ENCODE measurements at regions not wholly inside any gene's neighbourhood (a gene's known extent, or its start where the extent isn't known, plus 50 kb on each side); places are given as distances from the start of the nearest gene placed in this dataset.
"Not testable (repeated sequence)": the region's sequence is repeated elsewhere in the genome, so short reads cannot be mapped to it uniquely, and the experiment has no call there.

DNA sequence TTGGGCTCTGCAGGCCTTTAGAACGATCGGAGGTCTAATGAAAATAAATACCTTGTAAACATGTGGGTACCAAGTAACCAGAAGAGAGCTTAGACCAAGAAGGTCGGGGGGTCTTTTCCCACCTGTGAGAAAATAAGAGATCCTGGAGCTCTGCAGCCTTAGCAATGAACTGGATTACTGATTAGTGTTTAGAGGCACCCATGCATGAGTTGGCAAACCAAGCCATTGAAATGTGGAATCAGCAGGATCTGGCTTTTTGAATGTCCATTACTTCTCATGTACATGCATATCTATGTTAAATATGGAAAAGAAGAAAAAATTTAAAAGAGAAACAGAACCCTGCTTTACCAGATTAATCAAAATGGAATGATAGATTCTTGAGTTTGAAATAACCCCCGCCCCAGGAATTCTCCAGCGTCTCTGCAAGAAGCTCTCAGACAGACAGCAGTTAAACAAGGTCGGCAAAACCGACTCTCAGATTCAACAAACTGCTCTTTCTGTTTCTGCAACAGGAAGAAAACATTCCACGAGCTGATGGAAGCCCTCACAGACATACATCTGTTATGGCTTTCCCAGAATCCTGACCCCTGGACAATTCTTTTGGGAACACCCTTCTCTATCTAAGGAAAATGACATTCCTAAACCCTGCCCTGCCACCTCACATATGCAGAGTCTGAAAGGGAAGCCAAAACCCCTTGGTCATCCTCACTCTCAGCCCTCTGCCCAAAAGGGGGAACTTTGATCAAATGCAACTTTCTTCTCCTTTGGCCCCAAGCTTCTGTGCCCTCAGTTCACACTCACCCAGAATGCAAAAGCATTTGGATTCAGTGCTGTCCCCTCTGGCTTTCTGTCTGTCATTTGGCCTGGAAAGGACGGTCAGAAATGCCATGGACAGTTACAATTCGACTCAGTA is 78.7 kb upstream of the EN2 start:
- no peak for DNase-seq (ENCODE audit: insufficient read length)
- no peak for TF ChIP-seq TAF1 (IDR thresholded peaks at IDR 0.05; ENCODE audit: borderline replicate concordance, low read depth, low read length)
- TF ChIP-seq POLR2AphosphoS5 (IDR thresholded peaks at IDR 0.05; ENCODE audit: low read depth, low read length): no peak
- no peak for TF ChIP-seq POLR2A (IDR thresholded peaks at IDR 0.05; ENCODE audit: low read depth, low read length)
- no peak for FAIRE-seq

DNA sequence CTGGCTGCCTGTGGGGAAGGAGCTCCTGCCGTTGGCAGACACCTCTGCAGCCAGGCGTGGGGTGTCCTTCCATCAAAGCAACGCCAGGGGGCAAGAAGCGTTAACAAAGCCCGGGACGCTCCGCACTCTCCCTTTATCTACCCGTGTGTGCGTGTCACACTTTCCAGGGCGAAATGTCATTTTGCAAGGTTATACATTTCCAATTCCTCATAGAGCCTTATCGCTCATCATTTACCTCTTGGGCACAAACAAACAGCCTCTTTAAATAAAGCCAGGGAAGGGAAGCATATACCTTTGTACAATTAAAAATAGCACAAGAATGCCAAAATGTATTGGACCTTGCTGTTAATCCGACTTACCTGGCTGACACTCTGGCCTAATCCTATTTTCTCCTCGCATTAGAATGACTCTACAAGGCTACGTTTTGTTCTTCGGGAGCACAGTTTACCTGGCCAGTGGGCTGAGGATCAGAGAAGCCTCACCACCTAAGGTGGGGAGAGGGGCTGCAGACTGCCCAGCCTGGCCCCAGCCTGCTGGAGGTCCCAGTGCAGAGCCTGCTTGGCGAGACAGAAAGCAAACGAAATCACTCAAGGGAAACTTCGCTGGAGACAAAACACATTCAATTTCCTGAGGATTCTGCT is 77.6 kb upstream of the EN2 start:
- TF ChIP-seq POLR2A (IDR thresholded peaks at IDR 0.05; ENCODE audit: low read depth, low read length) (no peak), TAF1 (IDR thresholded peaks at IDR 0.05; ENCODE audit: borderline replicate concordance, low read depth, low read length) (no peak), POLR2AphosphoS5 (IDR thresholded peaks at IDR 0.05; ENCODE audit: low read depth, low read length) (no peak)
- FAIRE-seq (peak; percentile 27), DNase-seq (ENCODE audit: insufficient read length) (peak; percentile 80)

DNA sequence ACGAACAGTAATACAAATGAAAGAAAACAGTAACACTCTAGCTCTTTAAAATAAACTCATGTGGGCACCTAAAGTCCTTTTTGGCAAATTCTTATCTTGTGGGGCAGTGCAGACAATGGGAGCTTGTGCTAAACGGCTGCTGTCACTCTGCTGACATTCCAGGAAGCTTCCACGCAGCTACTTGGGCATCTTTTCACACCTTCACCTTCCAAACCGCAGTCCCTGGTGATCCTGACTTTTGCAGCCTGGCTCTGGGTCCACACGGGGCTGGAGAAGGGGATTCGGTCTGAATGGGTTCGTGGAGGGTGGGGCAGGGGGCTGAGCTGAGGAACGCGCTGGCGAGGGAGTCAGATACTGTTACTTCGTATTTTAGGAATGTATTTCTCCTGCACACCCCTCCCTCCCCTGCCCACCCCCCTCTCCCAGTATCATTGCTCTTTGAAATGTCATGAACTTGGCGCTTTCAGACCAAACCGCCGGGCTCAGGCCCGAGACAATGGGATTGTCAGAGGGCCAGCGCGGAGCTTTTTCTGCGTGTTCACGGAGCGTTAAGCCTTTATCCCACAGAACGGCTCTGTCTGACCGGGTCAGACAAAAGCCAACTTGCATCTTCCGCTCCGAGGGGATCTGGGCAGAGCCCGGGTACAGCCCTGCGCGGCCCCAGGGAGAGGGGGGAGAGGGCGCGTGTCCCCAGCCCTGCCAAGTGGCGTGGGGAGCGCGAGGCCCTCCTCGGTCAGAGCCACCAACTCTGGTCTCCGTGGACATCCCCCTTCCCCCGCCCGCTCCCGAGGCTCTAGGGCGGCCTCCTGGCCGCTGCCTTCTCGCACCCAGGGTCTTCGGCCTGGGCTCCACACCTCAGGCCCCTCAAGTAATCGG is 76.7 kb upstream of the EN2 start:
- DNase-seq (ENCODE audit: insufficient read length) (no peak), FAIRE-seq (no peak)
- TF ChIP-seq POLR2AphosphoS5 (IDR thresholded peaks at IDR 0.05; ENCODE audit: low read depth, low read length) (no peak), POLR2A (IDR thresholded peaks at IDR 0.05; ENCODE audit: low read depth, low read length) (no peak), TAF1 (IDR thresholded peaks at IDR 0.05; ENCODE audit: borderline replicate concordance, low read depth, low read length) (no peak)

DNA sequence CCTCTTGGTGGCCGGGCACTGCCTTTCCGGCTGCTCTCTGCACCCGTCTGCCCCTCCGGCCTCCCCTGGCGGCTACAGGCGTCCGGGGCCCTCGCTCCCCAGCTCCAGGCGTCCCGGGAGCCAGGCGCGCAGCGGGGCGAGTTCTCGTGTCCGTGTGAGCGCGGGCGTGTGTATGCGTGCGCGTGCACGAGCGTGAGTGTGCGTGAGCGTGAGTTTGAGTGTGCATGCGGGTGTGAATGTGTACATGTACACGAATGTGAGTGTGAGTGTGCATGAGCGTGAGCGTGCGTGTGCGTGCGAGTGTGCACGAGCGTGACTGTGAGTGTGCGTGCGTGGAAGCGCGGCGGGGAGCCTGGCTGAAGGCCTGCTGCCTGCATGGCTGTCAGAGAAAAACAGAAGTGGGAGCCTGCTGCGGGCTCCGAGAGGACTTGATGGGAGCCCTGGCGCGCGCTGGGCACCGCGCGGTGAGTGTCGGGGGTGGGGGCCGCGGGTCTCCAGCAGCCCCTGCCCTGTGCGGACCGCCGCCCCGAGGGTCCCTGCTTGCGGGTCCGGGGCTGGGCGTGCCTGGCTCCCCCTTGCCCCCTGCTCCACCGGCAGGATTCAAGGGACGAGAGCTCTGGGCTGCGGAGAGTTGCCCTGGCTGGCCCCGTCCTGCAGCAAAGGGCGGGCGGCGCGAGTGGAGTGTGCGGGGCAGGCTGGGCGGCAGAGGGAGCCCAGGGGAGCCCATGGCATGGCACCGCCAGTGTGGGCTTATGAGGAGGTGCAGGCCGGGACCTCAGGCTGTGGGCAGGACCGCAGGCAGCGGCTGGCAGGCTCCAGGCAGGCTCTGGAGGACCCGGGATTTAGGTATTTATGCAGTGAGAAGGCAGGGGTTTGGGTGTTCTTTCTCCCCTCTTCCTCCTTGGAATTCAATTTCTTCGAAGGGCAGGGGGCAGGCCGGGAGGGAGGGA is 75.8 kb upstream of the EN2 start:
- DNase-seq (ENCODE audit: insufficient read length): no peak
- FAIRE-seq: no peak
- no peak for TF ChIP-seq POLR2A (IDR thresholded peaks at IDR 0.05; ENCODE audit: low read depth, low read length)
- TF ChIP-seq POLR2AphosphoS5 (IDR thresholded peaks at IDR 0.05; ENCODE audit: low read depth, low read length): no peak
- TF ChIP-seq TAF1 (IDR thresholded peaks at IDR 0.05; ENCODE audit: borderline replicate concordance, low read depth, low read length): no peak

DNA sequence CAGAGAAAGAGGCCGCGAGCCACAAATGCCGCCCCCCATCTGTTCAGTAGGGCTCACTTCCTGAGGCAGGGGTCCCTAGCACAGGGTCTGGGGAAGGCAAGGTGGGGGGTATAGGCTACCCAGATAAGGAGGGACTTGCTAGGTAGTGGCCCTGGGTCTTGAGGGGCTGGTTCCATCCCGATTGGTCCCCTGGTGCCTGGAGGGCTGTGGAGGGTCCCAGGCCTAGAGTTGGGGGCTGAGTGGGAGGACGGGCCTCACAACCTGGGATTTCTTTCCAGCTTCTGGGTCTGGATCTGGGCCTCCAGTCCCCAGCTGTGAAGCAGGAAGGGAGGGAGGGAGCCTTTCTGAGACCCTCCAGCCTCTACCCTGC is 75.1 kb upstream of the EN2 start:
- TF ChIP-seq POLR2A (IDR thresholded peaks at IDR 0.05; ENCODE audit: low read depth, low read length): no peak
- TF ChIP-seq TAF1 (IDR thresholded peaks at IDR 0.05; ENCODE audit: borderline replicate concordance, low read depth, low read length): no peak
- TF ChIP-seq POLR2AphosphoS5 (IDR thresholded peaks at IDR 0.05; ENCODE audit: low read depth, low read length): no peak
- FAIRE-seq: no peak
- no peak for DNase-seq (ENCODE audit: insufficient read length)

DNA sequence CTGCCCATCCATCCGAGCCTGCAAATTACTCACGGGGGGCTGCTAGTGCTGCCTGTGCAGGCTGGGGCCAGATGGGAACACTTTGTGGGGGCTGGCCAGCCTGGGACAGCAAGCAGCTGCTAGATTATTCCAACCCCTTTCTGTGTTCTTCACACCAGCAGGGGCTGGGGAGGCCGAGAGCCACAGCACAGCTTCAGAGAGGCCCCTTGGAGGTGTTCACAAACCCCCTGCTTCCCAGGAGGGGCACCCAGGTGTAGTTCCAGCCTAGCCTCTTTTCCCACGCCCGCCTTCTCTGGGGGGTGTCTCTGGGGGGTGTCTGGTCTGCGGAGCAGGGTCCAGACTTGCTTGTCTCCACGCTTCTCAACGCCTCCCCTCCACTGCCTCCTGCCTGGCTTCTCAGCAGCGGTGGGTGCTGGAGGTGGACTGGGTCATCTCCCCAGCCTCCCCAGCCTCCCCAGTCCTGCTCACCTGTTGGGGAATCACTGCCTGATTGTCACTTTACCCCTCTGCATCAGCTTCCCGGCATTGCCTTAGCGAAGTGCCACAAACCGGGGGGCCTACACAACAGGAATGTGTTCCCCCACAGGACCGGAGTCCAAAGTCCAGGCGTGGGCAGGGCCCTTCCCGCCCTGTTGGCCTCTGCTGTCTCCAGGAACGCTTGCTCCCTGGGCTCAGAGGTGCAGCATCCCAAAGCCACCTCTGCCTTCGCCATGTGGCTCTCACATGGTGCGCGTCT is 74.0 kb upstream of the EN2 start:
- DNase-seq (ENCODE audit: insufficient read length) (no peak), FAIRE-seq (no peak)
- TF ChIP-seq POLR2A (IDR thresholded peaks at IDR 0.05; ENCODE audit: low read depth, low read length) (no peak), POLR2AphosphoS5 (IDR thresholded peaks at IDR 0.05; ENCODE audit: low read depth, low read length) (no peak), TAF1 (IDR thresholded peaks at IDR 0.05; ENCODE audit: borderline replicate concordance, low read depth, low read length) (no peak)

DNA sequence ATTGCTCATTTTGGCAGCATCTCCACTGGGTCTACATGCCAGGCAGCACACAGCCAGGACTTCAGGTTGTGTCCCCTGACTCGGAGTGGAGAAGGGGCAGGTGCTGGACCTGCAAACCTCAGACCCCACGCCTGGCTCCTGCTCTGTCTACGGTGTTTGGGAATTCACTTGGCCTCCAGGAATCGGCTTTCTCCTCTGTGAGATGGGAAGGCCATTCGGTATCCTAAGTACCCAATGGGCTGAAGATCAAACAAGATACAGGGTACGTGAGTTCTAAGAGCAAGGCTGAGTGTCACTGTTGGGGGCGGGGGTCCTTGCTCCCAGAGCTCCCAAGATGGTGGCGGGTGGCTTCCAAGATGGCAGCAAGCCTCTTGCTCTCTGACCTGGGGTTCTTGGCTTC is 73.2 kb upstream of the EN2 start:
- no peak for DNase-seq (ENCODE audit: insufficient read length)
- TF ChIP-seq POLR2A (IDR thresholded peaks at IDR 0.05; ENCODE audit: low read depth, low read length): no peak
- no peak for TF ChIP-seq POLR2AphosphoS5 (IDR thresholded peaks at IDR 0.05; ENCODE audit: low read depth, low read length)
- TF ChIP-seq TAF1 (IDR thresholded peaks at IDR 0.05; ENCODE audit: borderline replicate concordance, low read depth, low read length): no peak
- FAIRE-seq: no peak

DNA sequence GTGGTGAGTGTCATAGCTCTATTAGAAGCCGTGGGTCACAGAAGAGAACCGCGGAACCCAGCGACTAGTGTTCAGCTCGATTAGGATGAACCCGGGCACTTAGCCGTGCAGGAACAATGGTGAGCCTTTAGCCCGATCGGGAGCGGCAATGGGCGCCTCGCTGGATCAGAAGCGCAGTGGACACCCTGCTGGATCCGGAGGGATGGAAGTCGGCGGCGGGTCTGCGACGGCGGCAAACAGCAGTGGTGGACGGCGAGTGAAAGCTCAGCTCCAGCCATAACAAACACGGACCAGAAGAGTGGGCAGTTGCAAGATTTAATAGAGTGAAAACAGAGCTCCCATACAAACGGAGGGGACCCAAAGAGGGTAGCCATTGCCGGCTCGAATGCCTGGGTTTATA is 72.7 kb upstream of the EN2 start:
- not testable (repeated sequence) for FAIRE-seq; DNase-seq (ENCODE audit: insufficient read length)

DNA sequence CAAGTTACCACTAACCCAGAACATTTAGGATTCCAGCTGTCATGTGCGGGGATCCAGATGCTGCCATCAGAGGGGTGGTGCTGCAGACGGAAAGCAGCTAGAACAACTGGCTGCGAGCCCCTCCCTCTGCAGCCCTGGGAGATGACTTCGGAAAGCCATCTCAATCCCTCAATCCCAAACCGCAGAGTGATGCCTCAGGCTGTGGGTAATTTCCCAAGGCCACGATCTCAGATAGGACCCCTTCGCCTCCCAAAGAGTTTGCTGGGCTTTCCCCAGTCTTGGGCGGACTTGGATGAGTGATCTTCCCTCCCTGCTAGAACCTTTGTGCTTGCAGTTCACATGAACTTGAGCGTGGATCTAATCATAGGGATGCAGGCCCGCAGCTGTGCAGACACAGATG is 71.3 kb upstream of the EN2 start:
- no peak for TF ChIP-seq TAF1 (IDR thresholded peaks at IDR 0.05; ENCODE audit: borderline replicate concordance, low read depth, low read length)
- no peak for TF ChIP-seq POLR2AphosphoS5 (IDR thresholded peaks at IDR 0.05; ENCODE audit: low read depth, low read length)
- TF ChIP-seq POLR2A (IDR thresholded peaks at IDR 0.05; ENCODE audit: low read depth, low read length): no peak
- FAIRE-seq: no peak
- no peak for DNase-seq (ENCODE audit: insufficient read length)

DNA sequence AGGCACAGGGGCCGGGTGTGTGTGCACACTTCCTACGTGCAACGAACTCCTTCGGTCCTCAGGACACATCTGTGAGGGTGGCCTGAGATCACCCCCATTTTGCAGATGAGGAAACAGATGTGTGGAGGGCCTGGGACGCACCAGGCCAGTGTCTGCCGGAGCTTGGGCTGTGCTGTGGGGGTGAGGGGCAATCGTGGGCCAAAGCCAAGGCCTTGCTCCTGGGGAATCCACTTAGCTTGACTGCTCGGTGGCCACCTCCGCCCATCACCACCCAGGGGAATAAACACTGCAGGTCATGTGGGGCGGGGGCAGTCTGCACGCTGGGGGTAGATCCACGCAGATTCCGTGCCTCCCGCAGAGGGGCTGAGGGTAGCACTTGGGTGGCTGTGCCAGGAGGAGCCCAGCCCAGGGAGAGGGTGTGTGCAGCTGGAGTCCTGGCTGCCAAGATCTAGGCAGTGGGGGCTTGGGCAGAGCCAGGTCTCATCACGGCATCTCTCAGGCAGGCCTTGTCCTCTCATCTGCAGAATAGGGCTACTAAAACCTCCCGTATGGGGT is 70.8 kb upstream of the EN2 start:
- FAIRE-seq: no peak
- TF ChIP-seq TAF1 (IDR thresholded peaks at IDR 0.05; ENCODE audit: borderline replicate concordance, low read depth, low read length) (no peak), POLR2A (IDR thresholded peaks at IDR 0.05; ENCODE audit: low read depth, low read length) (no peak), POLR2AphosphoS5 (IDR thresholded peaks at IDR 0.05; ENCODE audit: low read depth, low read length) (no peak)
- DNase-seq (ENCODE audit: insufficient read length): no peak

All from GM12892 (cell line).